Fibroblast of skin of left quadriceps (primary cell): ENCODE measurements at regions not wholly inside any gene's neighbourhood (a gene's known extent, or its start where the extent isn't known, plus 50 kb on each side); places are given as distances from the start of the nearest gene placed in this dataset.

ENCODE experiments used
- DNase-seq, 2 experiments: peaks; one replicate each; pipeline ENCODE4 v3.0.0-alpha.2; 2013; ENCODE audit warnings: low read depth in 2 of 2

GRCh38 chr6:10248378-10248843, 166.5 kb downstream of the TFAP2A start:
- DNase-seq, result no peak

GRCh38 chr6:10237298-10238038, 177.4 kb downstream of the TFAP2A start:
- DNase-seq, result no peak

DNA sequence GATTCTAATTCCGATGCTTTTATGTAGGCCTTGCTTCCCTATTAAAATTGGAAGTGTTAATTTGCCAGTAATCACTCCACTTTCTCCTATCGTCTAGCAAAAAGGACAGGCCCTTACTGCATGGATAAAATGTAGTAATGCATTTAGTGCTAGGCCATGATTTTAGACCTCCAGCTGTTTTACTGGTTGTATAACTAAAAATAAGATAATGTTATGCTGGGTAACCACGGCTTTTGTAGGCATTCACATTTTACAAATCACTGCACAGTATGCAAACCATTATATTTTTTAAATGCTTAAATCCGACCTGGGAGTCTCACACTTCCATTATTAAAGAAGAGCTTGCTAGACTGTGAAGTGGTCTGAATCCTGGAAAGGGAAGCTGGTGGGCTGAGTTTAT, 179.5 kb downstream of the TFAP2A start:
- DNase-seq, result no peak

DNA sequence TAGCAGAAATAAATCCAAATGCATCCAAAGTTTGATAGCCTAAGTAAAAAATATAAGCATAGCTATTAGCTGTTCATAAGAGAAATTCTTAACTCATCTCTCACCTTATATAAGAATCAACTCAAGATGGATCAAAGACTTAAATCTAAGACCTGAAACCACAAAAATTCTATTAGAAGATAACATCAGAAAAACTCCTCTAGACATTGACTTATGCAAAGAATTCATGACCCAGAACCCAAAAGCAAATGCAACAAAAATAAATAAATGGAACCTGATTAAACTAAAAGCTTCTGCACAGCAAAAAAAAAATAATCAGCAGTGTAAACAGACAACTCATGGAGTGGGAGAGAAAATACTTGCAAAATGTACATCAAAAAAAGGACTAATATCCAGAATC, 184.3 kb downstream of the TFAP2A start:
- no peak for DNase-seq

- DNase-seq, result no peak
These were observed 191.0 kb downstream of the TFAP2A start for GRCh38 chr6:10223841-10224240.

DNA sequence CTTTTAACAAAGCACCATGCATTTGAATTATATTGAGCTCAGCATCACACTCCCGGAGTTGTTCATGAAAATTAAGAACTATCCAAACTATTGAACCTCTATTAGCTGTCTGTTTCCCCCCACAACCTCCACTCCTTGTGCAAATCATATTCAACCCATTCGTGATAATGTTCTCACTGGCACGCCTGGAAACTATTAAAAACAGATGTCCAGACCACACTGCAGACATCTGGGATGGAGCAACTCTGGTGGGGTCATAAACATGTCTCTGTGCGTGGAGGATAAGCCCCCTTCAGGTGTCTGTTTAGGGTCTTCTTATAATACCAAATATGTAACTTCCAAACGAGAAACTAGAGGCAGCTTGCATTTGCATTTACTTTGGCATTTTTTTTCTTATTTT, 193.7 kb downstream of the TFAP2A start:
- DNase-seq, result no peak

DNA sequence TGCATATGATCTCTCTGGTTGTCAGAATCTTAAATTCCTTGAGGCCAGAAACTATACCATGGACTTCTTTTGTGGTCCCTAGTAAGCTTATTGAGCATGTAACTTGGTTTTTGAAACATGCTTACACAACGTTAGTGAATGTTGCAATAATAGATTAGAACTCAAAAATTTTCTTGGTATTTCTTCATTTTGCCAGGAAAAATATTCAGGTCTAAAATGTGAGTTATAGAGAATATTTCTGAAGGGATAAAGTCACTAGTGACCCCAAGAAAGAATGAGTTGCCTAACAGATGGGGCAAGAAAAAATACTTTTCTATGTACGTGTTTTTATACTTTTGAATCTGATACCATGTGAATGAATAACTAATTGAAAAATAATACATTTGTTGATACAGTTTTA, 195.4 kb downstream of the TFAP2A start:
- DNase-seq, result no peak

DNA sequence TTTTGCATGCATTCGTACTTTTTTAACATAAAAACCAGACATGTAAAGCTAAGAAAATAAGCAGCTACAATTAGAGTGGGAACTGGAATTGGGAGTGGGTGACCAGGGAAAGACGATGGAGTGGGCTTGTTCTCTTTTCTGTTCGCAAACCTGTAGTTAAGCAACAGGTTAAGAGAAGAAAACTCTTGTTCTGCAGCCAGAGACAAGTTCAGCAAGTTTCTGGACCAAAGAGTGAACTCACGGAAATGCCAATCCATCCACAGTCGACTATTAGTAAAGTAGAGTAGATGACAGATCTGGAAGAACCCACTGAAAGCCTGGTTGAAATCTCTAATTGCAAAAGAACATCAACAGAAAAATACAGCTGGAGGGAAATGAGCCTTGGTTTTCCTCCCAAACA, 197.8 kb downstream of the TFAP2A start:
- DNase-seq, result no peak

DNA sequence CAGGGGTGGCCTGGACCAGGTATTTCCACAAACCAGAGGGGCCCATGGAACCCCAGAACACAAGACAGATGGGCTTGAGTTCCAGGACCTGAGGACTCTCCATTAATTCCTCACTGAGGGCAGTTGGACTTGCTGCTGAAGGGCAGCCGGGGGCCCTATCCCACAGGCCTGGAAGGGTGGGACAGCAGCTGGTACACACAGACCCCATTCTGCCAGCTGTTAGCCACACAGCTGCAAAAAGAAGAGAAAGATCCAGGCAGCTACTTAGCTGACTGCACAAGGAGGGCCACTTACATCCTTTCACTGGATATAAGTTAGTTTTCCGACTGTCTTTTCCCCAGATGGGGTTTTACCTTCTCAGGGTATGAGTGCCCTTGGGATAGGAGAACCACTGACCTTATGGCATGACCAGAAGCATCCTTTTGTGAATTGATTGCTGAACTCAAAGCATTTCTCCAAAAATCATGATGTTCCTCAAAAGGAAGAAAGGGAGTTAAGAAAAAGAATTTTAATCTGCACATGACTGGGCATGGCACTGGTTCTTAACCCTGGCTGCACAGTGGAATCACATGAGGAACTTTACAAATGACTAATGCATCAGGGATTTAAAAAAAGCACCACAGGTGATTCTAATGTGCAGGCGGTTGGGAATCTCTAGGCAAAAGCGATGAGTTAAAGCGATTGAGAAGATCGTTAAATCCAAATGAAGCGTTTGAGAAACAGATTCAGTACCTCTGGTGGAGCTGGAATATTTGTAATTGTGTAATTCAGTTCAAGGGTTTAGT, 199.4 kb downstream of the TFAP2A start:
- DNase-seq, result no peak

- no peak for DNase-seq
These were observed 204.8 kb downstream of the TFAP2A start for GRCh38 chr6:10210052-10210451.

GRCh38 chr6:10205892-10206291, 209.0 kb downstream of the TFAP2A start:
- no peak for DNase-seq

DNA sequence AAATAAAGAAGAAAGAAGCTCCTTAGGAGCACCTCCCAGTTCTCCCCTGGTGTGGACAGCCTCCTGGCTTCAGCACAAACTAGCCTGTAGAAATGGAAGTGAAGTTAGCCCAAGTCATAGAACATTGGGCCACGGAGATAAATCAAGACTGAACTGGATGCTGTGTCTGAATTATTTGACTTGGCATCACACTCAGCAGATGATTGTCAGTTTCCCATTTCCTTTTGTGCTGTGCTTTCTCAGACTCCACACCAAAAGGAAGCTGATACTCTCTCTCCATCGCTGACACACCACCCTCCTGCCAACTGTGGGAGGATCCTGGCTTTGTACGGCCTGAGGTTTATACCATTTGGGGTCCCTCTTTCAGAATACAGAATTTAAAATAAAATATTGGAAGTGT, 209.8 kb downstream of the TFAP2A start:
- no peak for DNase-seq

- DNase-seq, result no peak
These were observed 211.2 kb downstream of the TFAP2A start for GRCh38 chr6:10203651-10204050.

GRCh38 chr6:10202581-10202980, 212.3 kb downstream of the TFAP2A start:
- no peak for DNase-seq

DNA sequence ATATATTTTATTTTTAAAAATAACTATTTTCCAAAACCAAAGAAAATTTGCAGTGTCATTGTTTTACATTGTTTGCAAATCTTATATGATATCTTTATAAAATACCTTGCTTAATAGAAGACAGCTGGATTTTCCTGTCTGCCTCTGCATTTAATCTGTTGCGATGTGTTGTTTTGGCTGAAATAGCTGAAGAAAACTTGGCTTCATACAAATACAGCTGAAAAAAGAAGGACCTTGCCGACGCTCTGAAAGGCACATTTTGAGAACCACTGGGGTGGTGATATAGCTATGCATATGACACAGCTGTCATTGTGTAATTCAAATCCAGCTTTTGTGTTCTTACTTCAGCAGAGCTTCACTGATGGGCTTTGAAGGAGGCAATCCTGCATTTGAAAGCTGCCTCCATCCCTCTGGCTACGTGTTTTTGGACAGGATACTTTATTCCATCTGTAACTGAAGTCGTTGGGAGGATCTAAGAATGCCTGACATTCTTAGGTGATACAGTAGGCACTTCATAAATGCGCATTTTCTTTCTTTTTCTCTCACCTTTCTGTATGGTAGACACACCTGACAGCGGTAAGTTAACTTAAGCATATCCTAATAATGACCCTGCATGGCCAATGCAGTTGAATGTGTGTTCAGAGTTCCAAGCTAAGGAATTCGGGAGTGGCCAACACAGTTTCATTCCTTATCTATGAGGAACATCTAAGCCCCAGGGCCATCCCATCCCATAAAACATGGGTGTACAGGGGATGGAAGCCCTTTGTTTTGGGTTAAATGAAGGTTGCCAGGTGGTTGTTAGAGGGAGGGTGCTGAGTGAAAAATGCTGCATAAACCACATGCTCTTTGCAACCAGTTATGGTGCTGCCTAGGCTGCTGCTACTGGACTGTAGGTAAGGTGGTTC, 213.0 kb downstream of the TFAP2A start:
- DNase-seq, result no peak

GRCh38 chr6:10196090-10196489, 218.8 kb downstream of the TFAP2A start:
- DNase-seq, result no peak

DNA sequence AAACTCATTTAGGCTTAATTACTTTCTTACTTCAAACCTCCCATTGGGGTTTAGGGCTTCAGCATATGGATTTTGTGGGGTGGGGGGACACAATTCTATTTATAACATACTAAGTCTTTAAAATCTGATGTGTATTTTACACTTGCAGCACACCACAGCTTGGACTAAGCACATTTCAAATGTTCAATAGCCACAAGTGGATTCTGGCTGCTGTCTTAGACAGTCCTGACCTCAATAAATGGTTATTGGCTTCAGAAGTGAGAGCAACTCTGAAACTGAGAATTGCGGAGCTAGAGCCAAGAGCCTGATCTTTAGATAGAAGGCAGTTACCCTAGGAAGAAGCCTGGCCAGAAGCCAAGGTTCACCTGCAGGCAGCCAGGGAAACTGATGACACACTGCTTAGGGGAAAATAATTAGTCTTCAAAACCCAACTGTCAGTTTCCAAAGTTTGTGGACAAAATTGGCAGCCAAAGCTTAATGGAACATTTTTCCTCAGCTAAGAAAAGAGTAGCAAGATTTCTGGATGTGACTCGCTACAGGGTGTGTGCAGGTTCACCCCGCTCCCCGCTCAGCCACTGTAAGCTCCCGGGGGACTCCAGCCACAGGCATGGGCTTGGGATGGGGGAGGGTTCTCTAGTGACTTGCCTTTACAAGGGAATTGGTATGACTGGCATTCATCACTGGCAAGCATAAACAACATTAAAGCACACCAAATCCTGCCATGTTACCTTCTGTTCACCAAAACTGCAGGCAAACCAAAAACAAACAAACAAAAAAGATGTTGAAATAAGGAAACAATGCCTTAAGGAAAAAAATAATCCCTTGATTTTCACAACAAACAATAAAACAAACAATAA, 219.8 kb downstream of the TFAP2A start:
- no peak for DNase-seq

- no peak for DNase-seq
These were observed 221.6 kb downstream of the TFAP2A start for GRCh38 chr6:10193321-10193720.

GRCh38 chr6:10190042-10190441, 224.8 kb downstream of the TFAP2A start:
- DNase-seq, result no peak

DNA sequence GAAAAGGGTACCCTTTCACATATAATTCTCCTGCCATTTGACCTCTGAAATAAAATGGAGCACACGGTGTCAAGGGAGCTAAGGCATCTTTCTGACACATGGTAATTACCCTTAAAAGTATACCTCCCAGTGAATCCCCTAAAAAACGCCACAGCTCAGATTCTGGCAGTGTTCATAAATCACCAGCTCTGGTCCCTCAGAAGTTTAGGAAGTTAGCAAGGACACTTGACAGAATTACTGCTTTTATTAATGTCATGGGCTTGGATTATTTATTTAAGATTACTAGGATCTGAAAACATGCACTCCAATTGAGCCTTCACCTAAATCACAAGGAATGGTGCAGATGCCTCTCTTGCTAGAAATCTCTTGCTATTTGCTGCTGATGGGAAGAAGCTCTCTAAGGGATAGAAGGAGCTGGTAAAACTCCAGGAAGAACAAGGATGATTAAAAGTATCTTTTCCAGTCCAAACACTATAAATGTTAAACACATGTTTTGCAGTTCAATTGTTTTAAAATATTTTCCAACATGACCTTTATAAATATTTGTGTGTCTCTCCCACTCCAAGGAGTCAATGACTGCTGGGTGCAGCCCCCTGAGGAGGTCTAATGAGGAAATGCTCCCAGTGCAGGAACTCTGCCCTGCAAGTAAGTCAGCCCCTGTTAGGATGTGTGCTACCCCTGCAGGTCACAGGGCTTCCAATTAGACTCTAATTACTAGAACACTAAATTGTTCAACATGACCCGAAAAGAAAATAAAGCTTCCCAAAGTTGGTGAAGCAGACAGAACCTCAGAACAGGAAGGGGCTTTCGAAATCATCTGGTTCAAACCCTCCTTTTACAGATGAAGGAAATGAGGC, 230.3 kb downstream of the TFAP2A start:
- no peak for DNase-seq
